Endothelial cell of umbilical vein (primary cell): ENCODE measurements at regions not wholly inside any gene's neighbourhood (a gene's known extent, or its start where the extent isn't known, plus 50 kb on each side); places are given as distances from the start of the nearest gene placed in this dataset.

ENCODE experiments used
- BruUV-seq: library from RNA; stranded (reverse); fragments of 400-500 nt; replicated peaks from 2 replicates; lab custom pipeline; 2021; lab: Mats Ljungman, UMichigan
- CTCF ChIA-PET: fragments of 300-600, 350-600 bp; sonication (Branson Sonifier 250); formaldehyde crosslinking; loops from one replicate; lab custom pipeline; 2021; ENCODE audit warnings: antibody characterized with exemption, inconsistent platforms; lab: Charles Lee
- POLR2A ChIA-PET: fragments of 300-600, 350-600 bp; sonication (Branson Sonifier 250); formaldehyde crosslinking; loops from one replicate; lab custom pipeline; 2021; ENCODE audit warnings: antibody characterized with exemption, inconsistent platforms; lab: Charles Lee
- DNase-seq: peaks from one replicate; pipeline ENCODE4 v3.0.0-alpha.2; 2011; ENCODE audit warnings: low read depth, low spot score
- FAIRE-seq: peaks from 2 replicates; lab custom pipeline; 2011; peaks lifted over from hg19 to GRCh38; lab: Jason Lieb, UNC
- H2AFZ ChIP-seq: 2 replicates; pipeline ENCODE4 v1.6.0; 2012; ENCODE audit warnings: low read depth, low read length, control low read depth, inconsistent platforms
- H3K27ac ChIP-seq: 2 replicates; pipeline ENCODE4 v1.5.1; 2011; ENCODE audit warnings: low read depth, mild to moderate bottlenecking, control low read depth, low read length, moderate library complexity; ENCODE audit not compliant: insufficient read depth
- H3K27me3 ChIP-seq, 2 experiments: 2 replicates each; pipeline versions ENCODE4 v1.6.0 to v1.6.1; 2011; ENCODE audit warnings: low read length in 2 of 2, mixed read lengths in 1 of 2; ENCODE audit not compliant: control insufficient read depth in 2 of 2, insufficient read depth in 2 of 2
- H3K36me3 ChIP-seq, 2 experiments: 2 replicates in 1 of 2; 3 replicates in 1 of 2; pipeline ENCODE4 v1.5.1; 2011; ENCODE audit warnings: low read length in 2 of 2, mild to moderate bottlenecking in 1 of 2, moderate library complexity in 1 of 2; ENCODE audit not compliant: control insufficient read depth in 2 of 2, insufficient read depth in 2 of 2; ENCODE audit errors: extremely low read depth in 1 of 2
- H3K4me1 ChIP-seq: 3 replicates; pipeline ENCODE4 v1.5.1; 2011; ENCODE audit warnings: mild to moderate bottlenecking, low read length; ENCODE audit not compliant: control insufficient read depth, insufficient read depth; ENCODE audit errors: extremely low read depth
- H3K4me2 ChIP-seq: 2 replicates; pipeline ENCODE4 v1.6.1; 2011; ENCODE audit warnings: low read length, control low read depth, mixed read lengths; ENCODE audit not compliant: insufficient read depth
- H3K4me3 ChIP-seq, 3 experiments: fragments of 200-600 bp in 1 of 3; sonication (generic), shearing (Covaris generic) in 1 of 3; replicated peaks in 1 of 3; 2 replicates each; pipeline ENCODE4 v1.5.1; 2011 to 2016; ENCODE audit warnings: control low read depth in 3 of 3, low read length in 3 of 3, mild to moderate bottlenecking in 2 of 3, inconsistent platforms in 1 of 3, low read depth in 1 of 3, moderate library complexity in 1 of 3; ENCODE audit not compliant: insufficient read depth in 1 of 3
- H3K79me2 ChIP-seq: 2 replicates; pipeline ENCODE4 v1.6.0; 2012; ENCODE audit warnings: low read length, inconsistent platforms; ENCODE audit not compliant: control insufficient read depth, insufficient read depth
- H3K9ac ChIP-seq: replicated peaks from 2 replicates; pipeline ENCODE3; 2011; ENCODE audit warnings: low read length, control low read depth; ENCODE audit not compliant: insufficient read depth; ENCODE audit errors: extremely low read depth
- H3K9me1 ChIP-seq: replicated peaks from 3 replicates; pipeline ENCODE4 v1.6.0; 2011; ENCODE audit warnings: mild to moderate bottlenecking, low read length; ENCODE audit not compliant: control insufficient read depth, insufficient read depth; ENCODE audit errors: extremely low read depth
- H3K9me3 ChIP-seq: replicated peaks from 2 replicates; pipeline ENCODE4 v1.5.1; 2012; ENCODE audit warnings: low read length, inconsistent platforms; ENCODE audit not compliant: control insufficient read depth, insufficient read depth
- H4K20me1 ChIP-seq: replicated peaks from 2 replicates; pipeline ENCODE3; 2011; ENCODE audit warnings: mild to moderate bottlenecking, low read length; ENCODE audit not compliant: control insufficient read depth, insufficient read depth; ENCODE audit errors: extremely low read depth
- CTCF ChIP-seq, 2 donors: IDR thresholded peaks; 1 replicate in 1 of 2; 2 replicates in 1 of 2; pipeline ENCODE4 v1.5.1; 2011; ENCODE audit warnings: low read length in 2 of 2, mild to moderate bottlenecking in 2 of 2, moderate library complexity in 2 of 2, control low read depth in 1 of 2, inconsistent platforms in 1 of 2, low read depth in 1 of 2; ENCODE audit not compliant: insufficient read depth in 1 of 2; ENCODE audit errors: extremely low read depth in 1 of 2
- EZH2 ChIP-seq: IDR thresholded peaks from 2 replicates; pipeline ENCODE4 v1.6.1; 2012; ENCODE audit warnings: borderline replicate concordance, low read depth, mild to moderate bottlenecking, moderate library complexity, low read length, inconsistent platforms; ENCODE audit not compliant: severe bottlenecking
- FOS ChIP-seq: IDR thresholded peaks from 2 replicates; pipeline ENCODE4 v1.6.1; 2011; ENCODE audit warnings: mild to moderate bottlenecking, low read length, moderate library complexity, borderline replicate concordance; ENCODE audit not compliant: insufficient read depth
- JUN ChIP-seq: IDR thresholded peaks from 2 replicates; pipeline ENCODE4 v1.6.1; 2011; ENCODE audit warnings: borderline replicate concordance, low read depth; ENCODE audit not compliant: insufficient read length, insufficient read depth
- MAX ChIP-seq: IDR thresholded peaks from 2 replicates; pipeline ENCODE4 v1.6.1; 2011; ENCODE audit not compliant: insufficient read depth, insufficient read length
- MYC ChIP-seq: IDR thresholded peaks from one replicate; pipeline ENCODE4 v1.6.1; 2011; ENCODE audit warnings: mild to moderate bottlenecking, low read depth, low read length
- POLR2A ChIP-seq: IDR thresholded peaks from 2 replicates; pipeline ENCODE4 v1.6.1; 2012; ENCODE audit warnings: low read depth, mild to moderate bottlenecking, control low read depth, low read length
- POLR2AphosphoS5 ChIP-seq: IDR thresholded peaks from 2 replicates; pipeline ENCODE4 v1.6.1; 2012; ENCODE audit warnings: low read depth, mild to moderate bottlenecking, control low read depth, low read length, moderate library complexity; ENCODE audit not compliant: insufficient read depth
- dilution Hi-C: fragments of 300-500 bp; cut with MboI; formaldehyde crosslinking; loops from one replicate; pipeline ENCODE4 v1.15.0; 2019; ENCODE audit warnings: low sequenced_read_pairs; ENCODE audit not compliant: extremely low pct_ligation_motif_present
- intact Hi-C: fragments of 100-400 bp; cut with micrococcal nuclease; formaldehyde crosslinking; loops from one replicate; pipeline ENCODE4 v1.10.0; 2022

DNA sequence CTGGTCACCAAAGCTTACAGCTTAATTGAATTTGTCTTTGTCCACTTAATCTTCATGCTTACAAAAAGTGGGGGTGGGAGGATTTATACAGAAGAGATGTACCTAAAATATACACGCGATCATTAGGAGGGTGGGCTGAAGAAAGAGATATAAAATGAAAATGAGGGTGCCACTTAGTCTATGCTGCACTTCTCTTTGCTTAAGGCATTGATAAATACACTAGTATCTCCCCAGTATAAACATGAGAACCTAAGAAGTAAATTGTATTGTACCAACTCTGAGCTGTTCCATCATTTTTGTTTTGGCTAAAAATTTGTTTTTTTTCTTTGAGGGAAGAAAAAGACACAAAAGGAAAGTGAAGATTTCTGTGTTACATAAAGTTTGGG lies 170.8 kb upstream of the ZNF217 start:
- H3K27me3 ChIP-seq, result no peaks in the 10 kb centered on the region
- H3K9me1 ChIP-seq, result no peaks in the 10 kb centered on the region
- ChIA-PET CTCF (interaction anchor here (1.0 to 2.2 kb wide), 3 partner anchors 9 to 10 kb away, joined by 3 to 6 read pairs (median 3); no protein-coding TSS in a partner anchor), POLR2A (no interaction called here)
- intact Hi-C loops, result no loop called here
- TF ChIP-seq POLR2A (no peak), JUN (no peak), MAX (no peak), FOS (no peak), POLR2AphosphoS5 (no peak), EZH2 (no peak), CTCF (IDR thresholded peaks at IDR 0.05; ENCODE audit: extremely low read depth in 1 of 2, insufficient read depth in 1 of 2, low read depth in 1 of 2, low read length in 2 of 2) (no peak), MYC (no peak)
- H2AFZ ChIP-seq, result peak overlapping the region; percentile 63
- DNase-seq (no peak), FAIRE-seq (no peak)
- H3K36me3 ChIP-seq, result no peaks in the 10 kb centered on the region
- no peaks in the 10 kb centered on the region for H3K9me3 ChIP-seq
- H3K79me2 ChIP-seq, result no peaks in the 10 kb centered on the region
- no peaks in the 10 kb centered on the region for H4K20me1 ChIP-seq
- H3K9ac ChIP-seq, result no peak overlapping the region
- dilution Hi-C loops, result no loop called here
- H3K27ac ChIP-seq, result no peak overlapping the region
- no peak overlapping the region for H3K4me2 ChIP-seq
- no TSS peak for BruUV-seq
- H3K4me1 ChIP-seq, result no peaks in the 10 kb centered on the region
- H3K4me3 ChIP-seq, result no peak overlapping the region
